HEK293 (cell line): ENCODE measurements at regions not wholly inside any gene's neighbourhood (a gene's known extent, or its start where the extent isn't known, plus 50 kb on each side); places are given as distances from the start of the nearest gene placed in this dataset.

Experiments
- CTCF ChIA-PET: fragments of 350-600 bp; formaldehyde crosslinking; extraction: SDS; loops from one replicate; lab custom pipeline; 2021; ENCODE audit warnings: antibody characterized with exemption; lab: Yijun Ruan, JAX
- POLR2A ChIA-PET: fragments of 300-600 bp; formaldehyde crosslinking; extraction: SDS; loops from one replicate; lab custom pipeline; 2020; ENCODE audit warnings: antibody characterized with exemption, inconsistent platforms; lab: Yijun Ruan, JAX
- H3K27ac ChIP-seq: fragments of 200-500 bp; sonication (Bioruptor generic); 2 replicates; pipeline ENCODE4 v1.5.1; 2014; ENCODE audit warnings: low read depth, low read length, control low read depth, inconsistent platforms; ENCODE audit errors: extremely low read depth
- H3K36me3 ChIP-seq, 2 experiments: fragments of 200-500 bp in 1 of 2; sonication (Bioruptor generic) in 1 of 2; 1 replicate in 1 of 2; 2 replicates in 1 of 2; pipeline ENCODE4 v1.5.1; 2014 to 2017; ENCODE audit warnings: inconsistent platforms in 2 of 2, low read length in 2 of 2; ENCODE audit not compliant: control insufficient read depth in 2 of 2, insufficient read depth in 1 of 2
- H3K4me1 ChIP-seq: fragments of 200-500 bp; sonication (Bioruptor generic); 2 replicates; pipeline ENCODE4 v1.5.1; 2014; ENCODE audit warnings: mild to moderate bottlenecking, low read length, inconsistent platforms; ENCODE audit not compliant: control insufficient read depth, insufficient read depth
- H3K4me3 ChIP-seq: 2 replicates; pipeline ENCODE4 v1.5.1; 2011; ENCODE audit warnings: low read depth, mild to moderate bottlenecking, control low read depth, low read length, moderate library complexity
- H3K9me3 ChIP-seq: fragments of 200-500 bp; sonication (Bioruptor generic); 2 replicates; pipeline ENCODE4 v1.5.1; 2014; ENCODE audit warnings: low read depth, low read length, inconsistent platforms; ENCODE audit not compliant: control insufficient read depth, insufficient read depth
- ATF2 ChIP-seq: fragments of 450-650 bp; formaldehyde crosslinking; IDR thresholded peaks from 2 replicates; pipeline ENCODE4 v1.5.1; 2016; ENCODE audit warnings: missing biosample characterization, missing genetic modification characterization, low read depth
- BCL11A ChIP-seq: fragments of 450-650 bp; formaldehyde crosslinking; IDR thresholded peaks from 2 replicates; pipeline ENCODE4 v1.5.1; 2016; ENCODE audit warnings: low read depth, missing biosample characterization, missing genetic modification characterization
- KLF8 ChIP-seq: fragments of 450-650 bp; formaldehyde crosslinking; IDR thresholded peaks from 2 replicates; pipeline ENCODE4 v1.5.1; 2016; ENCODE audit warnings: missing biosample characterization, missing genetic modification characterization
- ZBTB20 ChIP-seq: fragments of 450-650 bp; formaldehyde crosslinking; IDR thresholded peaks from 2 replicates; pipeline ENCODE4 v1.5.1; 2016; ENCODE audit warnings: missing biosample characterization, missing genetic modification characterization
- ZFP41 ChIP-seq: fragments of 450-650 bp; formaldehyde crosslinking; IDR thresholded peaks from 2 replicates; pipeline ENCODE4 v1.5.1; 2016; ENCODE audit warnings: missing biosample characterization, missing genetic modification characterization, borderline replicate concordance
- ZNF157 ChIP-seq: fragments of 450-650 bp; formaldehyde crosslinking; IDR thresholded peaks from 2 replicates; pipeline ENCODE4 v1.5.1; 2016; ENCODE audit warnings: missing biosample characterization, missing genetic modification characterization
- ZNF214 ChIP-seq: fragments of 450-650 bp; formaldehyde crosslinking; IDR thresholded peaks from 2 replicates; pipeline ENCODE4 v1.5.1; 2017; ENCODE audit warnings: missing biosample characterization, mild to moderate bottlenecking, missing genetic modification characterization, borderline replicate concordance
- ZNF280D ChIP-seq: fragments of 450-650 bp; formaldehyde crosslinking; IDR thresholded peaks from 2 replicates; pipeline ENCODE4 v1.5.1; 2016; ENCODE audit warnings: missing biosample characterization, missing genetic modification characterization
- ZNF335 ChIP-seq: fragments of 450-650 bp; formaldehyde crosslinking; conservative IDR thresholded peaks from 2 replicates; pipeline ENCODE4 v1.5.1; 2016; ENCODE audit warnings: missing biosample characterization, missing genetic modification characterization
- ZNF518A ChIP-seq: fragments of 450-650 bp; formaldehyde crosslinking; conservative IDR thresholded peaks from 2 replicates; pipeline ENCODE4 v1.5.1; 2016; ENCODE audit warnings: low read depth, missing biosample characterization, missing genetic modification characterization
- ZNF558 ChIP-seq: fragments of 450-650 bp; formaldehyde crosslinking; IDR thresholded peaks from 2 replicates; pipeline ENCODE4 v1.5.1; 2016; ENCODE audit warnings: missing biosample characterization, missing genetic modification characterization
- ZNF692 ChIP-seq: fragments of 450-650 bp; formaldehyde crosslinking; IDR thresholded peaks from 2 replicates; pipeline ENCODE4 v1.5.1; 2016; ENCODE audit warnings: missing biosample characterization, missing genetic modification characterization
- ZNF792 ChIP-seq: fragments of 450-650 bp; formaldehyde crosslinking; IDR thresholded peaks from 2 replicates; pipeline ENCODE4 v1.5.1; 2016; ENCODE audit warnings: missing biosample characterization, missing genetic modification characterization
- TF ChIP-seq, protein P1 (sequence below): fragments of 450-650 bp; formaldehyde crosslinking; IDR thresholded peaks from 2 replicates; pipeline ENCODE4 v1.5.1; 2016; ENCODE audit warnings: missing biosample characterization, missing genetic modification characterization, borderline replicate concordance
- TF ChIP-seq, protein P2 (sequence below): fragments of 450-650 bp; formaldehyde crosslinking; IDR thresholded peaks from 2 replicates; pipeline ENCODE4 v1.5.1; 2016; ENCODE audit warnings: missing biosample characterization, missing genetic modification characterization

- no peaks in the 10 kb centered on the region for H3K9me3 ChIP-seq
- no peaks in the 10 kb centered on the region for H3K4me1 ChIP-seq
- no peak overlapping the region for H3K27ac ChIP-seq
- ChIA-PET POLR2A (interaction anchor here (0.5 kb wide), 1 partner anchor 205 kb away, joined by 3 read pairs; no protein-coding TSS in a partner anchor), CTCF (interaction anchor here (0.9 kb wide), 1 partner anchor 106 kb away, joined by 4 read pairs; no protein-coding TSS in a partner anchor)
- H3K36me3 ChIP-seq: no peaks in the 10 kb centered on the region
- no peak overlapping the region for H3K4me3 ChIP-seq
- TF ChIP-seq, protein P1, sequence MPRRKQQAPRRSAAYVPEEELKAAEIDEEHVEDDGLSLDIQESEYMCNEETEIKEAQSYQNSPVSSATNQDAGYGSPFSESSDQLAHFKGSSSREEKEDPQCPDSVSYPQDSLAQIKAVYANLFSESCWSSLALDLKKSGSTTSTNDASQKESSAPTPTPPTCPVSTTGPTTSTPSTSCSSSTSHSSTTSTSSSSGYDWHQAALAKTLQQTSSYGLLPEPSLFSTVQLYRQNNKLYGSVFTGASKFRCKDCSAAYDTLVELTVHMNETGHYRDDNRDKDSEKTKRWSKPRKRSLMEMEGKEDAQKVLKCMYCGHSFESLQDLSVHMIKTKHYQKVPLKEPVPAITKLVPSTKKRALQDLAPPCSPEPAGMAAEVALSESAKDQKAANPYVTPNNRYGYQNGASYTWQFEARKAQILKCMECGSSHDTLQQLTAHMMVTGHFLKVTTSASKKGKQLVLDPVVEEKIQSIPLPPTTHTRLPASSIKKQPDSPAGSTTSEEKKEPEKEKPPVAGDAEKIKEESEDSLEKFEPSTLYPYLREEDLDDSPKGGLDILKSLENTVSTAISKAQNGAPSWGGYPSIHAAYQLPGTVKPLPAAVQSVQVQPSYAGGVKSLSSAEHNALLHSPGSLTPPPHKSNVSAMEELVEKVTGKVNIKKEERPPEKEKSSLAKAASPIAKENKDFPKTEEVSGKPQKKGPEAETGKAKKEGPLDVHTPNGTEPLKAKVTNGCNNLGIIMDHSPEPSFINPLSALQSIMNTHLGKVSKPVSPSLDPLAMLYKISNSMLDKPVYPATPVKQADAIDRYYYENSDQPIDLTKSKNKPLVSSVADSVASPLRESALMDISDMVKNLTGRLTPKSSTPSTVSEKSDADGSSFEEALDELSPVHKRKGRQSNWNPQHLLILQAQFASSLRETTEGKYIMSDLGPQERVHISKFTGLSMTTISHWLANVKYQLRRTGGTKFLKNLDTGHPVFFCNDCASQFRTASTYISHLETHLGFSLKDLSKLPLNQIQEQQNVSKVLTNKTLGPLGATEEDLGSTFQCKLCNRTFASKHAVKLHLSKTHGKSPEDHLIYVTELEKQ: no peak
- TF ChIP-seq ATF2 (tag by site-specific recombination) (no peak), ZBTB20 (tag by site-specific recombination) (no peak), ZFP41 (no peak), ZNF157 (no peak), ZNF792 (tag by site-specific recombination) (no peak)
- TF ChIP-seq, protein P2, sequence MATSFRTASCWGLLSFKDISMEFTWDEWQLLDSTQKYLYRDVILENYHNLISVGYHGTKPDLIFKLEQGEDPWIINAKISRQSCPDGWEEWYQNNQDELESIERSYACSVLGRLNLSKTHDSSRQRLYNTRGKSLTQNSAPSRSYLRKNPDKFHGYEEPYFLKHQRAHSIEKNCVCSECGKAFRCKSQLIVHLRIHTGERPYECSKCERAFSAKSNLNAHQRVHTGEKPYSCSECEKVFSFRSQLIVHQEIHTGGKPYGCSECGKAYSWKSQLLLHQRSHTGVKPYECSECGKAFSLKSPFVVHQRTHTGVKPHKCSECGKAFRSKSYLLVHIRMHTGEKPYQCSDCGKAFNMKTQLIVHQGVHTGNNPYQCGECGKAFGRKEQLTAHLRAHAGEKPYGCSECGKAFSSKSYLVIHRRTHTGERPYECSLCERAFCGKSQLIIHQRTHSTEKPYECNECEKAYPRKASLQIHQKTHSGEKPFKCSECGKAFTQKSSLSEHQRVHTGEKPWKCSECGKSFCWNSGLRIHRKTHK (tag by site-specific recombination): no peak
- TF ChIP-seq, all 188 proteins: peak for 0
Measured at GRCh38 chr5:28451483-28451882, 1413.1 kb upstream of the CDH9 start.

DNA sequence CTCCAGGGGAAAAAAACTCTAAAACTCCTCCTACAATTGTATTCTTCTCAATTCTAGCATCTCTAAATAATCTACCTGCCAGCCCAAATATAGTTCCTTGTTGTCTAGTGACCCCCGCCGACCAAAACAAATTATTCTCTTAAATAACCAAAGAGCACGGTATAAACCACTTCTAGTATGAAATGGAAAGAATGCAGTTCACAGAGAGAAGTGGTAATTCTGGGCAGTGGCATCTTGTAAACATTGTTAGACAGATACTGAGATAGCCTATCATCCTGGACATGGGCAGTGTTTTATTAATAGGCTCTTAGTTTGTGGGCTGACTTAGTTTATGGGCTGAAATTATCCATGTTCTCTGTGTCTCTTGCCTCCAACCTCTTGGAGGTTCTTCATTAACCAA, 1412.6 kb upstream of the CDH9 start:
- Histone ChIP-seq H3K4me3 (no peak overlapping the region), H3K27ac (no peak overlapping the region), H3K9me3 (no peaks in the 10 kb centered on the region), H3K36me3 (no peaks in the 10 kb centered on the region), H3K4me1 (no peaks in the 10 kb centered on the region)
- CTCF ChIA-PET: no interaction called here
- POLR2A ChIA-PET: no interaction called here
- TF ChIP-seq ZNF280D (tag by site-specific recombination): no peak
- TF ChIP-seq ZNF214: no peak
- no peak for TF ChIP-seq ZNF692
- no peak for TF ChIP-seq ZNF518A (tag by site-specific recombination)
- TF ChIP-seq ZNF335: no peak
- no peak for TF ChIP-seq ZNF558 (tag by site-specific recombination)
- TF ChIP-seq BCL11A (tag by site-specific recombination): no peak
- TF ChIP-seq ZNF157: no peak
- TF ChIP-seq KLF8: no peak
